CD4-positive, CD25-positive, alpha-beta regulatory T cell (primary cell): ENCODE measurements at regions not wholly inside any gene's neighbourhood (a gene's known extent, or its start where the extent isn't known, plus 50 kb on each side); places are given as distances from the start of the nearest gene placed in this dataset.

Experiments
- ATAC-seq, 2 donors: fragments of 150-1000 bp; cut with Tn5 transposase; one replicate each; pipeline ENCODE4 v1.10.0; 2021; ENCODE audit warnings: low read depth in 2 of 2, moderate number of reproducible peaks in 2 of 2, moderate library complexity in 1 of 2
- DNase-seq, 3 donors: peaks; one replicate each; pipeline versions ENCODE4 v3.0.0 to v3.0.0-alpha.2; 2012 to 2022; ENCODE audit warnings: mixed read lengths in 1 of 3
- H3K27ac ChIP-seq: one replicate; pipeline ENCODE4 v1.7.0; 2013; ENCODE audit warnings: mild to moderate bottlenecking, low read length; ENCODE audit not compliant: insufficient read depth, poor library complexity, severe bottlenecking
- H3K27me3 ChIP-seq: one replicate; pipeline ENCODE4 v1.7.0; 2013; ENCODE audit warnings: low read length; ENCODE audit not compliant: control insufficient read depth, insufficient read depth
- H3K36me3 ChIP-seq: one replicate; pipeline ENCODE4 v1.7.0; 2013; ENCODE audit warnings: mild to moderate bottlenecking, low read length, moderate library complexity; ENCODE audit not compliant: control insufficient read depth, insufficient read depth
- H3K4me1 ChIP-seq: 2 replicates; pipeline ENCODE4 v1.7.0; 2013; ENCODE audit warnings: mild to moderate bottlenecking, low read length; ENCODE audit not compliant: insufficient read depth, control insufficient read depth, poor library complexity, severe bottlenecking
- H3K4me3 ChIP-seq: one replicate; pipeline ENCODE4 v1.7.0; 2013; ENCODE audit warnings: low read depth, mild to moderate bottlenecking, low read length, moderate library complexity
- H3K9me3 ChIP-seq, 2 experiments: 1 replicate in 1 of 2; 2 replicates in 1 of 2; pipeline ENCODE4 v1.7.0; 2013; ENCODE audit warnings: low read length in 2 of 2, mild to moderate bottlenecking in 1 of 2, moderate library complexity in 1 of 2; ENCODE audit not compliant: control insufficient read depth in 2 of 2
- H3K27ac Mint-ChIP-seq, 3 donors: one replicate each; pipeline ENCODE4 v1.8.0; 2020 to 2022; ENCODE audit warnings: mild to moderate bottlenecking in 3 of 3, mixed read lengths in 3 of 3, moderate library complexity in 2 of 3
- H3K27me3 Mint-ChIP-seq: one replicate; pipeline ENCODE4 v1.8.0; 2022; ENCODE audit warnings: mild to moderate bottlenecking, mixed read lengths
- H3K36me3 Mint-ChIP-seq: one replicate; pipeline ENCODE4 v1.8.0; 2020; ENCODE audit warnings: mixed read lengths
- H3K4me1 Mint-ChIP-seq, 4 donors: one replicate each; pipeline ENCODE4 v1.8.0; 2020 to 2022; ENCODE audit warnings: mixed read lengths in 4 of 4, mild to moderate bottlenecking in 1 of 4
- H3K4me3 Mint-ChIP-seq, 4 donors: one replicate each; pipeline ENCODE4 v1.8.0; 2020 to 2022; ENCODE audit warnings: mild to moderate bottlenecking in 4 of 4, mixed read lengths in 4 of 4, moderate library complexity in 3 of 4
- H3K9me3 Mint-ChIP-seq, 7 donors: one replicate each; pipeline ENCODE4 v1.8.0; 2020 to 2022; ENCODE audit warnings: mixed read lengths in 7 of 7, mild to moderate bottlenecking in 3 of 7, moderate library complexity in 2 of 7

DNA sequence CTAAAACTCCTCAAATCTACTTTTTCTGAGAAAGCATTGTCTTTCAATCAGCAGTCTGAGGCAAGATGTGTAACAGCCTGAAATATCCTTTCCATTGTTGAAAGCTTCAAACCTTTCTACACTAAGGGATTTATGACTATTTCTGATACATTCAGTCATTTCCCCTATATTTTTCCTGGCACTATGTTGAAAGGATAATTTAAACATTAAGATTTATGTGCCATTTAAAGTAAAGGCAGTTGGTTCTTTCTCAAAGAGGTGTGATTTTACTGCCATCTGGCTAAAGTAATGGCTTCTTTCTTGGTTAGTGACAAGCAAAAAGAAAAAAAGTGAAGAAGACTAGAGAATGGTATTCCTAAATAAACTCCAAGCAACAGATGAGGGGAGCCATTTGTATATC lies 249.6 kb upstream of the COL8A1 start:
- Histone ChIP-seq H3K9me3 (no peaks in the 10 kb centered on the region), H3K27ac (no peak overlapping the region), H3K27me3 (no peaks in the 10 kb centered on the region), H3K4me1 (no peaks in the 10 kb centered on the region), H3K36me3 (no peaks in the 10 kb centered on the region), H3K4me3 (no peak overlapping the region)
- ATAC-seq (no peak), DNase-seq (no peak)
- H3K4me1 Mint-ChIP-seq: no peaks in the 10 kb centered on the region
- no peak overlapping the region for H3K27ac Mint-ChIP-seq
- H3K36me3 Mint-ChIP-seq: no peaks in the 10 kb centered on the region
- no peak overlapping the region for H3K4me3 Mint-ChIP-seq
- H3K9me3 Mint-ChIP-seq: peaks cover 0 to 6% (median 2%) of the 10 kb centered on the region in 7 donors
- no peaks in the 10 kb centered on the region for H3K27me3 Mint-ChIP-seq

DNA sequence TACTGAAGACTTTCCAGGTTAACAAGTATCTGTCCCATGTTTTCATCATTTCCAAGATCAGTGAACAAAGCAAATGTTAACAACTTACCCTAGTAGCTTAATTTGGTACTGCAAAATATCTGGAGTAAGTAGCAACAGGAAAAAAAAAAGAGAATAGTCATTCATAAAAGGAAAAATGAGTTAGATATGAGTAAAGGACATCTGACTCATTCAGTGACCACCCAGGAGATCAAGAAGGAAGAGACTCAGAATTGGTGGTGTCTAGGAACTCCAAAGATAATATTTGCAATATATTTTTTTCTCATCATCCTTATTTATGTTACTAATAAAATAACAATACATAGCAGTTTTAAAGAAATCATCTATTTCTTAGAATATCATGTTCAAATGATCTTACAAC lies 253.8 kb upstream of the COL8A1 start:
- no peaks in the 10 kb centered on the region for H3K27me3 ChIP-seq
- Mint-ChIP-seq H3K9me3 (peaks cover 3 to 7% (median 6%) of the 10 kb centered on the region in 7 donors), H3K4me3 (no peak overlapping the region), H3K36me3 (no peaks in the 10 kb centered on the region), H3K27me3 (no peaks in the 10 kb centered on the region), H3K27ac (no peak overlapping the region), H3K4me1 (no peaks in the 10 kb centered on the region)
- no peaks in the 10 kb centered on the region for H3K9me3 ChIP-seq
- no peaks in the 10 kb centered on the region for H3K4me1 ChIP-seq
- ATAC-seq (no peak), DNase-seq (no peak)
- no peak overlapping the region for H3K4me3 ChIP-seq
- no peaks in the 10 kb centered on the region for H3K36me3 ChIP-seq
- H3K27ac ChIP-seq: no peak overlapping the region

DNA sequence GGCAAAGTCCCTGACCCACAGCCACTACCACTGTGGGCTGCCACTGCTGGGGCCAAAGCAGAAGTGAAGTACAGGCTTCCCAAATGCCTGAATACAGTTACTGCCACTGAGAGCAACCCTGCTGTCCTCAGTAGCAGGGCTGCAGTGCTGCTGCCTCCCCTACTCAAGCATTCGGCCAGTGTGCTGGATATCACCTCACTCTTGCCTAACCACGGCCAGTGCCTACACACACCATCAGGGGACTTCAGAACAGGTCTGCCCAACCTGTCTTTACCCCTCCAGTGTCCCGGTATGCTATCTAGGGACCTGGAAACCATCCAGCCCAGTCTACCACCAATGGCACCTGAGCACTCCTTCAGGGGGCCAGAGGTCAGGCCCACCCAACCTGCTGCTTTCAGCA lies 261.5 kb upstream of the COL8A1 start:
- ATAC-seq: no peak
- Mint-ChIP-seq H3K4me3 (no peak overlapping the region), H3K9me3 (peaks cover 0 to 17% (median 4%) of the 10 kb centered on the region in 7 donors), H3K27me3 (no peaks in the 10 kb centered on the region), H3K27ac (no peak overlapping the region), H3K4me1 (no peaks in the 10 kb centered on the region), H3K36me3 (no peaks in the 10 kb centered on the region)
- Histone ChIP-seq H3K27me3 (no peaks in the 10 kb centered on the region), H3K9me3 (no peaks in the 10 kb centered on the region), H3K4me1 (no peaks in the 10 kb centered on the region), H3K36me3 (no peaks in the 10 kb centered on the region), H3K4me3 (no peak overlapping the region), H3K27ac (no peak overlapping the region)
- no peak for DNase-seq

DNA sequence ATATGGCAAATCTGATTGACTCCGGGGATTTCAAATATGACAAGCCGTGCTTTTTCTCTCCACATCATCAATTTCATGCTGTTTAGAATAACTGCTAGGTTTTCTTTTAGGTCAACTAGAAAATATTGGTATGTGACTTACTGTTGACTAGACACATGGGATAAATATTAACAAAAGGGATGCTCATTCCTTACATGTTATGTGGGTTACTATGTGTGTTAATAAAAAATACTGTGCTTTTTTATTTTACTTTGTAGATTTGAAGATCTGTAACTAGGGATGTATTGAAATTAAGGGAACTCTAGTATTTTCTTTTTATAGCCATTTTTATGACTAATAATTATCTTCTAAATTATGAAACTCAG lies 264.6 kb upstream of the COL8A1 start:
- Mint-ChIP-seq H3K4me1 (no peaks in the 10 kb centered on the region), H3K27me3 (no peaks in the 10 kb centered on the region), H3K27ac (no peak overlapping the region), H3K4me3 (no peak overlapping the region), H3K9me3 (peaks cover 0 to 14% (median 4%) of the 10 kb centered on the region in 7 donors), H3K36me3 (no peaks in the 10 kb centered on the region)
- no peak for ATAC-seq
- Histone ChIP-seq H3K36me3 (no peaks in the 10 kb centered on the region), H3K4me3 (no peak overlapping the region), H3K9me3 (no peaks in the 10 kb centered on the region), H3K4me1 (no peaks in the 10 kb centered on the region), H3K27me3 (no peaks in the 10 kb centered on the region), H3K27ac (no peak overlapping the region)
- no peak for DNase-seq

DNA sequence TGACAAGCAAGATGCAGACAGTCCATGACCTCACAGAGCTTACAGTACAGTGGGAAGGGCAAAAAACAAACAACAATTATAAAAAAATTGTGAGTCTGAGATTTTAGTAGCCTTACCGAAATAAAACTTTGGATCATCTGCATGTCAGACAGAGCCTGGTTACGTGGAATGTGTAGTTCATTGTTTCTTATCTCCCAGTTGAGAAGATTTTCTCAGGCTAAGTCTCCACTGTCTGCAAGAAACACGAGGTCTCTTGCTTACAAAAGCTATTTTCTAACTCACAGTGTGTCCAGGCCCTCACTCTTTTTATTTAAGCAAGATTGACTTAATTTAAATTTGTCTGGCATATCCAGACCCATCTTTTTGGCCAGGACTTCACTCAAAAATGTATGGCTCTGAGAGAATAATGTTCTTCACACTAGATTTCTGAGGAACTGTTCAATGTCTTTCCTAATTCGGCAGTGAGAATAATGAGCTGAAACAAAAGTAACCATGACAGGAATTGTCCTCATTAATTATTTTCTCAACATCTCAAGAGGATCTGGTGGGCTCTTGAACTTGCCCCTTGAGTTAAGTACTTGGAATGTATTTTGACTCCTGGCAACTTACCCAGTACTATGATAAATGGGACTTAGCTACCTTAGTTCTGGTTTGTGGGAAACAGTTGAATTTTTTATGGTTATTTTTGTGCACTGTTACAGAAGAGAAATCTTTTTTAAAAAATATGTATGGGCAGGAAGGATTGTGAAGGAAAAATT lies 265.1 kb upstream of the COL8A1 start:
- Mint-ChIP-seq H3K27me3 (no peaks in the 10 kb centered on the region), H3K9me3 (peaks cover 0 to 14% (median 4%) of the 10 kb centered on the region in 7 donors), H3K27ac (no peak overlapping the region), H3K4me3 (no peak overlapping the region), H3K4me1 (no peaks in the 10 kb centered on the region), H3K36me3 (no peaks in the 10 kb centered on the region)
- DNase-seq: no peak
- Histone ChIP-seq H3K9me3 (no peaks in the 10 kb centered on the region), H3K4me1 (no peaks in the 10 kb centered on the region), H3K4me3 (no peak overlapping the region), H3K27me3 (no peaks in the 10 kb centered on the region), H3K36me3 (no peaks in the 10 kb centered on the region), H3K27ac (no peak overlapping the region)
- ATAC-seq: no peak

DNA sequence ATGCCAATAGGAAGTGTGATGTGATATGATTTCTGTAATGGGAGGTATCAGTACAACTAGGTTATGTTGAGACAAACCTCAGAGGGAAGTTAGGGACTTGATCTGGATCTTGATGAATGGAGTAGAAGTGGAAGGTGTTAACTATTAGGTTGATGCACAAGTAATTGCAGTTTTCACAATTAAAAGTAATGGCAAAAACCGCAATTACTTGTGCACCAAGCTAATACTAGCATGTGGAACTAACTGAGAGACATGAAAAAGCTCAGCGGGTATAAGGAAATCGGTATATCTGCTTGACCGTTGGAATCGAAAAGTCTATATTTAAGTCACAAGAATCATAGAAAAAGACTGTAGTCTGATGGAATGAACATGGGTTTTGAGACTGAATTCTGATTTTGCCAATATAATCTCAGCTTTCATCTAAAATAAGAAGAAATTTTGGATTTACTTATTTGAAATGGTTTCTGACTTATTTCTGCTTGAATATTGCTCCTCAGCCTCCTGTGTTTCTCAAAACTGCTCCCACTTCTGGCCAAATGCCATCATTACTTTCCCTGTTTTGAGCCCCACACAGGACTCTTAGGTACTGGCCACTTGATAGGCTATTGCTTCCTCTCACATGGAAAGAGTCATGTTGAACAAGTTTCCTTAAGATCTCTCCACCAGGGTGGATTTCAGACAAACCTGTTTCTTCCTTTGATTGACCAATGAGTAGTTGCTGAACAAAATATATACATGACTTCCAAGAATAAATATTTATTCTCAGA lies 271.5 kb upstream of the COL8A1 start:
- Histone ChIP-seq H3K27me3 (no peaks in the 10 kb centered on the region), H3K4me3 (no peak overlapping the region), H3K4me1 (no peaks in the 10 kb centered on the region), H3K36me3 (no peaks in the 10 kb centered on the region), H3K27ac (no peak overlapping the region), H3K9me3 (no peaks in the 10 kb centered on the region)
- Mint-ChIP-seq H3K27ac (no peak overlapping the region), H3K4me3 (no peak overlapping the region), H3K36me3 (no peaks in the 10 kb centered on the region), H3K4me1 (peaks cover 0 to 2% (median 0%) of the 10 kb centered on the region in 4 donors), H3K27me3 (no peaks in the 10 kb centered on the region), H3K9me3 (peaks cover 0 to 6% (median 3%) of the 10 kb centered on the region in 7 donors)
- no peak for ATAC-seq
- no peak for DNase-seq

DNA sequence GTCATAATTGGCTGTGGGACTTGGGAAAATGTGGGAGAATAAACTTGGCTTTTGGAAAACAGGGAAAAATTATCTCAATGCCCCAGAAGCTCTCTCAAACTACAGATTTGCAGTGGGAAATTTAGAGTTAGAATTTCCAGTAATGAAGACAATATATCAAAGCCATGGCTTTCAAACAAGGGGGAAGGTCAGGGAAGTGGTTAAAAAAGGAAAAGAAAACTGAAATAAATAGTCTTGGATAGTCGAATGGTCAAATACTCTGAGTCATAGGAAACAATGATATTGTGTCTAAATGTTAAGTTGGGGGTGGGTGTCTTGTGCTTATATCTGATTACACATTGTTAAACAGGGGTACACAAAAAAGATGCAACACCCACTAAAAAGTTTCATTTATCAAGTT lies 272.4 kb upstream of the COL8A1 start:
- H3K27ac Mint-ChIP-seq: no peak overlapping the region
- DNase-seq (no peak), ATAC-seq (no peak)
- peaks cover 0 to 3% (median 3%) of the 10 kb centered on the region in 7 donors for H3K9me3 Mint-ChIP-seq
- no peaks in the 10 kb centered on the region for H3K27me3 ChIP-seq
- H3K36me3 ChIP-seq: no peaks in the 10 kb centered on the region
- no peaks in the 10 kb centered on the region for H3K9me3 ChIP-seq
- peaks cover 0 to 5% (median 0%) of the 10 kb centered on the region in 4 donors for H3K4me1 Mint-ChIP-seq
- H3K4me3 ChIP-seq: no peak overlapping the region
- H3K4me1 ChIP-seq: no peaks in the 10 kb centered on the region
- H3K4me3 Mint-ChIP-seq: no peak overlapping the region
- no peak overlapping the region for H3K27ac ChIP-seq
- no peaks in the 10 kb centered on the region for H3K27me3 Mint-ChIP-seq
- H3K36me3 Mint-ChIP-seq: no peaks in the 10 kb centered on the region

DNA sequence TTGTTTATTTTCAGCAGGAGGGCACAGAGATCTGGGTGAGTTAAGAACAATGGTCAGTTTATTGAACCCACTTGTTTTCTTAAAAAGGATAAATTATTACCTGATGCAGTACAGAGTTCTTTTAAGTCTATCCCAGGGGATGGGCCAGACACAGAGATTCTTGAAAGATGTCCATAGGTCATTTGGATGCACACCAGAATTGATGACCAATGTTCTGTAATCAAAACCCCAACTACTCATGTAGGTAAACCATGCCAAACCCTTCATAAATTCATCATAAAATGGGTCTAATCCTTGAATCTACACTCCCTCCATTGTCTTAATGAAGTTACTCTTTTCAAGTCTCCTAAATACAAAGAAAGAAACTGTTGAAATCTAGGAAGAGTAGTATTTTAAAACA lies 273.0 kb upstream of the COL8A1 start:
- DNase-seq (no peak), ATAC-seq (no peak)
- no peak overlapping the region for H3K4me3 Mint-ChIP-seq
- peaks cover 0 to 3% (median 3%) of the 10 kb centered on the region in 7 donors for H3K9me3 Mint-ChIP-seq
- Histone ChIP-seq H3K27me3 (no peaks in the 10 kb centered on the region), H3K36me3 (no peaks in the 10 kb centered on the region), H3K4me3 (no peak overlapping the region), H3K4me1 (no peaks in the 10 kb centered on the region), H3K27ac (no peak overlapping the region), H3K9me3 (no peaks in the 10 kb centered on the region)
- H3K27ac Mint-ChIP-seq: no peak overlapping the region
- H3K36me3 Mint-ChIP-seq: no peaks in the 10 kb centered on the region
- peaks cover 0 to 5% (median 0%) of the 10 kb centered on the region in 4 donors for H3K4me1 Mint-ChIP-seq
- H3K27me3 Mint-ChIP-seq: no peaks in the 10 kb centered on the region
